RWPE1 (cell line): ENCODE measurements at regions not wholly inside any gene's neighbourhood (a gene's known extent, or its start where the extent isn't known, plus 50 kb on each side); places are given as distances from the start of the nearest gene placed in this dataset.

Experiments used
- CTCF ChIA-PET: fragments of 350-600 bp; sonication (Branson Sonifier 250); formaldehyde crosslinking; extraction: SDS; loops from one replicate; lab custom pipeline; 2021; lab: Yijun Ruan, JAX
- POLR2A ChIA-PET: fragments of 400-600 bp; formaldehyde crosslinking; extraction: SDS; loops from one replicate; lab custom pipeline; 2020; ENCODE audit warnings: antibody characterized with exemption; ENCODE audit not compliant: low non-redundant PET; lab: Yijun Ruan, JAX
- DNase-seq: peaks from one replicate; pipeline ENCODE4 v3.0.0; 2012; ENCODE audit warnings: low spot score
- H3K27ac ChIP-seq: fragments of 450-650 bp; 2 replicates; pipeline ENCODE4 v1.5.1; 2017
- CTCF ChIP-seq: fragments of 450-650 bp; conservative IDR thresholded peaks from 2 replicates; pipeline ENCODE4 v1.5.1; 2017; ENCODE audit warnings: low read depth, mild to moderate bottlenecking

- POLR2A ChIA-PET, result no interaction called here
- H3K27ac ChIP-seq, result no peak overlapping the region
- CTCF ChIA-PET, result no interaction called here
- no peak for TF ChIP-seq CTCF
- no peak for DNase-seq
These were observed 232.1 kb downstream of the TDRD3 start for GRCh38 chr13:60629158-60629557.

GRCh38 chr13:60627071-60627686 lies 230.2 kb downstream of the TDRD3 start:
- ChIA-PET CTCF (interaction anchor here (0.6 kb wide), 1 partner anchor 195 kb away, joined by 3 read pairs; no protein-coding TSS in a partner anchor), POLR2A (no interaction called here)
- peak; percentile 38 for TF ChIP-seq CTCF
- no peak overlapping the region for H3K27ac ChIP-seq
- DNase-seq, result peak; percentile 41
